Muscle of arm (tissue), 1 donor: ENCODE measurements at regions not wholly inside any gene's neighbourhood (a gene's known extent, or its start where the extent isn't known, plus 50 kb on each side); places are given as distances from the start of the nearest gene placed in this dataset.

ENCODE experiments used
- DNase-seq: peaks from one replicate; pipeline ENCODE4 v3.0.0-alpha.2; 2013

GRCh38 chr6:105794239-105794638 is 291.9 kb upstream of the PRDM1 start:
- DNase-seq, result no peak

GRCh38 chr6:105793130-105793529 is 293.0 kb upstream of the PRDM1 start:
- DNase-seq, result no peak

- DNase-seq, result no peak
These were observed 294.4 kb upstream of the PRDM1 start for GRCh38 chr6:105791583-105792318.

- DNase-seq, result no peak
These were observed 295.0 kb upstream of the PRDM1 start for GRCh38 chr6:105791179-105791578.

DNA sequence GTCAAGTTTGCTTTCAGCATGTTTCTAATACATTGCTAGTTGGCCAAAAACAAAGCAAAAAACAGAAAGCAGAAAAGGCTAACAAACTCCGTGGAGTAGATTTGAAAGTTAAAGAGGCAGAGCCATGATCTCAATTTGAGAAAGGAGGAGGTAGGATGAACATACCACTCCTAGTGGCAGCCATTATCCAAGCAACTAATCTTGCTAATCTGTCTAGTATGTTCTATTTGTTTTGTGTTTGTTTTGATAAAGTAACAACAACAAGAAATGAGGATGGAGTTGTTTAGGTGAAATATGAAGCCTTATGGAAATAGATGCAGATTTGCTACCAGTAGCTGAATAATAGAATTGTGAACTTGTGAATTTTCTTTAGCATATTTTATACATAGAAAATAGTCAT is 295.5 kb upstream of the PRDM1 start:
- DNase-seq, result no peak

DNA sequence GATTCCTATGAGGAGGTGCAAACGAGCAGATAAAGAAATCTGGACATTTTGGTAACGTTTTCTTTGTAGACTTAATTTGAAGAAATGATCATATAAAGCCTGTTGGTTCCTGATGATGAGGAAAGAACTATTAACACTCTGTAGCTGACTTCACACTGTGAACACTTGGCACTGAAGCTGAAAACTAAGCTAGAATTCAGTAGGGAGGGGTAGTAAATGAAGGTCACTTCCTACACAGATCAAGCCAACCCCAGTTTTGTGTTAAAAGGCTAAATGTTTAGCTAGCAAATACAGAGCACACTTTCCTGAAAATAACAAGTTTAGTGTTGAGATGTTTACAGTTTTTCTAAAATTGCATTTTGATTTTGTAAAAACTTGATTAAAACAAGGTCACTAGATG is 296.2 kb upstream of the PRDM1 start:
- no peak for DNase-seq

GRCh38 chr6:105787747-105788146 is 298.4 kb upstream of the PRDM1 start:
- DNase-seq, result no peak

DNA sequence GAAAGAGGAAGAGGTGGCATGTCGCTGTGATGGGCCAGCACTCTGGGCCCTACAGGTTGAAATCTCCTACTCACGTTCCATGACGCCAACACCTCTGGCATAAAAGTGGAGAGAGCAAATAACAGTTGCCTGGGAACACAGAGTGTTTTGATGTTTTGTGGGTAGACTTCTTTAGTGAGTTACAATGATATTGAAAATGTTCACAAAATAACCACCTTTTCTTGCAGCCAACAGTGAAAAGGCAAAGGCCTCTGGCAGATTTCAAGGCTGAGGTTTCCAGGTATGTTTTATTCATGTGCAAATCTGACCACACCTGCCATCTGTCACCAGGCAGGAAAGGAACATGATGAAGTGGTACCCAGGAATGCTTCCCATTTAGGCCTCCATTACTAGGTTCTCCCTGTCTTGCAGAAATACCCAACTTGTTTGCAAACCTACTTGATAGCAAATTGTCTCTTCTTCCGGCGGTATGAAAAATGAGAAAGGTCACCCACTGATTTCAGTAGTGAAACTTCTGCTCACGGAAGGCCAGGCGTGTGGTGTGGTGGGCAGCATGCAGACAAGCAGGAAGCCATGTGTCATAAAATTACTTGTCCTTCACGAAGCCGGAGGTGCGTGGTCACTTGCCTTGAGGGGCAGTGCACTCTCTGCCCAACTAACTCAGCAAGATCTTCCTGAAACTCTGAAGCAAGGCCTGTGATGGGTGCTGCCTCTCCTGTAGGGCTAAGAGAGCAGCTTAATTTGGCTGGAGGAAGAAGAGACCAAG is 299.1 kb upstream of the PRDM1 start:
- DNase-seq, result no peak

DNA sequence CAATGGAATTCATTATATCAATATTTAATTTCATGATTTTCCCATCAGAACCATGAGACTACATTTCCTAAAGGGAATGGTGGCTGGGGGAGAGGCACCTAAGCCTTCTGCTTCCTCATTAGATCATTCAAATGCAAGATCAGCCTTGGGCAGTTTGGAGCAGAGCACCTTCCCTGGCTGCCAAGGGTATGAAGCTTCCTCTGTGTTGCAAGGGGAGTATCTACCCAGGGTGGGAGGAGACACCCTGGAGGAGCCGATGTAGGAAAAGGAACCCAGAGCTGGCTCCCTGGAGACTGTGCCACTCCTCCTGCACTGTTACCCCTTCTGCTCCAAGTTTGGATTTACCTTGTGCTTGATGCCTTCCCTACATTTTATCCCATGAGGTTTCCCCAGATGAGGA is 299.7 kb upstream of the PRDM1 start:
- DNase-seq, result no peak

- DNase-seq, result no peak
These were observed 300.9 kb upstream of the PRDM1 start for GRCh38 chr6:105785066-105785811.

DNA sequence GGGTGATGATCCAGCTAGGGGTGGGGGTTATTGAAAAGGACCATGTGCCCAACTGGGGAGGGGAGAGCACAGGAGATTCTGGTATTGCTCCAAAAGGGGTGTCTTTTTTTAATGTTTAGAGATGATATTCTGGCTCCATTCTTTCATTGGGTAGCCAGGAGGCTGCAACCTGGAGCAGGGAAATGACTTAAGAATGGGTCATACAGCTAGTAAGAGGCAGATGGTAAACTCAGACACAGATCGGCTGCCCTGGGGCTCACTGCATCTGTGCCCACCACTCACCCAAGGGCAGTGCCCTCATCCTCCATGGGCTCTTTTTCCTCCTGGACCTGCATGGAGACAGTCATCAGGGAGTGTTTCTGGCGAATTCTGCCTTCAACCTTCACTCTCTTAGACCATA is 302.0 kb upstream of the PRDM1 start:
- DNase-seq, result no peak

- no peak for DNase-seq
These were observed 302.7 kb upstream of the PRDM1 start for GRCh38 chr6:105783333-105783935.

- no peak for DNase-seq
These were observed 304.2 kb upstream of the PRDM1 start for GRCh38 chr6:105781915-105782314.

DNA sequence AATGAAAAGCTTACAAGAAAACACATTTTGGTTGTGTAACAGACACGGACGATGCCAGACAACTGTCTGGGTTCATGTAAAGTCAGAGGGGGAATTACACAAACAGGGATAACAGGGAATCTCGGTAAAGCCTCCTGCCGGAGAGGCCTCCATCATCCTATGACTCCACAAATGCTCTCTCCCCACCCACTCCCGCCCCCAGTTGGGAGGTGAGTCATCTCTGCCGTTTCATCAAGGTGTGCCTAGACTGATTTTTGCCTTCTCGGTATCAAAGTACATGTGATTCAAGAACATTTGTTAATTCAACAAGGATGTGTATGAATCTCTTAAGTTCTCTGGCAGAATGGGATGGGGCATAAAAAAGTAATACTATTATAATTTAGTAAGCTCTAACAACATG is 304.9 kb upstream of the PRDM1 start:
- no peak for DNase-seq

- no peak for DNase-seq
These were observed 305.8 kb upstream of the PRDM1 start for GRCh38 chr6:105780146-105780860.

- DNase-seq, result no peak
These were observed 307.0 kb upstream of the PRDM1 start for GRCh38 chr6:105779110-105779509.

DNA sequence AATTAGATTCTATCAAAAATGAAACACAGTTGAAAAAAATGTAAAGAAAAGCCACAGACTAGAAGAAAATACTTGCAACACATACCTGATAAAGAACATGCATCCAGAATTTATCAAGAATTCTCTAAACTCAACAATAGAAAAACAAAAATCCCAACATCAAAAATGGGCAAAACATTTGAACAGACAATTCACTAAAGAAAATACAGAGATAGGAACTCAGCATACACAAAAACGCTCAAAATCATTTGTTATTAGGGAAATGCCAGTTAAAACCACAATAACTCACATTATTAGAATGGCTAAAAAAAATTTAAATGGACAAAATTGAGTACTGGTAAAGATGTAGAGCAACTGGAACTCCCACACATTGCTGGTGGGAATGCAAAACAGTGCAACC is 311.0 kb upstream of the PRDM1 start:
- DNase-seq, result no peak

DNA sequence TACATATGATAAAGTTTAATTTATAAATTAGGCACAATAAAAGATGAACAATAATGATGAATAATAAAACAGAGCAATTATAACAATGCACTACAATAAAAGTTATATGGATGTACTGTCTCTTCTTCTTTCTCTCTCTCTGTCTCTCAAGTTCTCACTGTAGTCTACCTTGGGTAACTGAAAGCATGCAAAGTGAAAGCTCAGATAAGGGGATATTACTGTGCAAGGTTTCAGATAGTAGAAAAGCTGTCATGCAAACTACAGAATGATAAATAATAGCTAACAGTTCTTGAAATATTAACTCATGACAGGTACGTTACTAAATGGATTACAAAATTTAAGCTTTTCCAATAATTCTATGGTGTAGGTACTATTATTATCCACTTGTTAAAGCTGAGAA is 311.9 kb upstream of the PRDM1 start:
- DNase-seq, result no peak

DNA sequence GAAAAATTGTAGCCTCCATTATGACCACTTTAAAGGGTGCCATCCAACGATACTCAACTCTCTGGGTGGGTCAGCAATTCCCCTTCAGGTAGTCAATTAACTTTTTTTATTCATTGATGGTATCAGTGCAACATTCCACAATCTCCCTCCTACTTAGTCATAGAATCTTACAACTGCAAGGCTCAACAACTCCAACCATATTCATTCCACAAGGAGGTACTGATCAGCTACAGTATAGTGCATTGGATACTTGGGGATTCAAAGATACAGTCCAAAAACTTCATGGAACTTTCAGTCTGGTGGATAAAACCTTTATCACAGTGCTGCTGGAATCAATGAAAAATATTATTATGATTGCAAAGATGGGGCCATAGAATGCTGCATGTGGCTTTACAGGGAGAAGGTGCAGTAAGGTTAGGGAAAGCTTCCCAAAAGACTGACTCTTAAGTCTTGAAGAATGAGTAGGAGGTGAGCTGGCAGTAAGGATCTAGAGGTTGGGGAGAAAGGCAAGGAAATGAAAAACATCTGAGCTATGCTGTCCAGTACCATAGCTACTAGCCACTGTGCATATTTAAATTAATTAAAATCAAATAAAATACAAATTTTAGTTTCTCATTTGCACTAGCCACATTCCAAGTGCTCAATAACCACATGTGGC is 314.7 kb upstream of the PRDM1 start:
- no peak for DNase-seq

- DNase-seq, result no peak
These were observed 316.1 kb upstream of the PRDM1 start for GRCh38 chr6:105769987-105770386.

DNA sequence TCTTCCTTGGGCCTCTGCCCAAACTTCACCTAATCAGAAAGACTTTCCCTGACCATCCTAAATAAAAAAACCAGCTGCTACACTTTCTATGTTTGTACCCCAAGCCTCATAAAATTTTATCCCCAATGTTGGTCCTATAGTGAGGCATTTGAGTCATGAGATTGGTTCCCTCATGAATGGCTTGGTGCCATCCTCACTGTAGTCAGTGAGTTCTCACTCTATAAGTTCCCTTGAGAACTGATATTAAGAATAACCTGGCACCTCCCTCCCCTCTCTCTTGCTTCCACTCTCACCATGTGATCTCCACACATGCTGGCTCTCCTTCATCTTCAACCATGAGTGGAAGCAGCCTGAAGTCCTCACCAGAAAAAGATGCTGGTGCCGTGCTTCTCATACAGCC is 316.9 kb upstream of the PRDM1 start:
- no peak for DNase-seq
